Neuron (in vitro differentiated cells): ENCODE measurements at regions not wholly inside any gene's neighbourhood (a gene's known extent, or its start where the extent isn't known, plus 50 kb on each side); places are given as distances from the start of the nearest gene placed in this dataset.

Source experiments
- H2AFZ ChIP-seq: one replicate; pipeline ENCODE4 v1.6.1; 2013; ENCODE audit warnings: low read depth, mild to moderate bottlenecking, inconsistent platforms, low read length, moderate library complexity
- H3K27me3 ChIP-seq: one replicate; pipeline ENCODE4 v1.6.1; 2013; ENCODE audit warnings: low read length; ENCODE audit not compliant: insufficient read depth
- H3K36me3 ChIP-seq: one replicate; pipeline ENCODE4 v1.6.1; 2013; ENCODE audit warnings: low read length; ENCODE audit not compliant: insufficient read depth
- H3K4me1 ChIP-seq: one replicate; pipeline ENCODE4 v1.6.1; 2013; ENCODE audit warnings: low read length; ENCODE audit not compliant: insufficient read depth
- H3K4me3 ChIP-seq: 2 replicates; pipeline ENCODE4 v1.5.1; 2013; ENCODE audit warnings: mild to moderate bottlenecking, low read length, moderate library complexity
- H3K9me3 ChIP-seq: one replicate; pipeline ENCODE4 v1.6.1; 2013; ENCODE audit warnings: low read length

GRCh38 chr16:86680162-86680561 is 101.8 kb downstream of the FOXL1 start:
- Histone ChIP-seq H3K9me3 (no peaks in the 10 kb centered on the region), H3K36me3 (no peaks in the 10 kb centered on the region), H2AFZ (no peak overlapping the region), H3K4me1 (no peaks in the 10 kb centered on the region), H3K27me3 (peaks cover 4% of the 10 kb centered on the region), H3K4me3 (no peak overlapping the region)

GRCh38 chr16:86680661-86681030 is 102.3 kb downstream of the FOXL1 start:
- Histone ChIP-seq H2AFZ (no peak overlapping the region), H3K9me3 (no peaks in the 10 kb centered on the region), H3K4me3 (no peak overlapping the region), H3K27me3 (peaks cover 4% of the 10 kb centered on the region), H3K4me1 (no peaks in the 10 kb centered on the region), H3K36me3 (no peaks in the 10 kb centered on the region)

- Histone ChIP-seq H2AFZ (no peak overlapping the region), H3K4me1 (no peaks in the 10 kb centered on the region), H3K9me3 (no peaks in the 10 kb centered on the region), H3K27me3 (peaks cover 4% of the 10 kb centered on the region), H3K4me3 (no peak overlapping the region), H3K36me3 (no peaks in the 10 kb centered on the region)
Measured at GRCh38 chr16:86681031-86681756, 102.8 kb downstream of the FOXL1 start.

GRCh38 chr16:86681757-86682106 is 103.4 kb downstream of the FOXL1 start:
- Histone ChIP-seq H3K36me3 (no peaks in the 10 kb centered on the region), H3K4me3 (no peak overlapping the region), H3K9me3 (no peaks in the 10 kb centered on the region), H3K27me3 (peaks cover 2% of the 10 kb centered on the region), H3K4me1 (no peaks in the 10 kb centered on the region), H2AFZ (no peak overlapping the region)

GRCh38 chr16:86682219-86682904 is 104.0 kb downstream of the FOXL1 start:
- H3K9me3 ChIP-seq: no peaks in the 10 kb centered on the region
- no peaks in the 10 kb centered on the region for H3K36me3 ChIP-seq
- no peaks in the 10 kb centered on the region for H3K4me1 ChIP-seq
- no peak overlapping the region for H3K4me3 ChIP-seq
- no peak overlapping the region for H2AFZ ChIP-seq
- H3K27me3 ChIP-seq: peaks cover 2% of the 10 kb centered on the region

GRCh38 chr16:86683441-86684194 is 105.3 kb downstream of the FOXL1 start:
- Histone ChIP-seq H3K36me3 (no peaks in the 10 kb centered on the region), H2AFZ (no peak overlapping the region), H3K27me3 (peaks cover 2% of the 10 kb centered on the region), H3K4me1 (no peaks in the 10 kb centered on the region), H3K9me3 (no peaks in the 10 kb centered on the region), H3K4me3 (no peak overlapping the region)

GRCh38 chr16:86685076-86685475 is 106.7 kb downstream of the FOXL1 start:
- Histone ChIP-seq H3K4me3 (no peak overlapping the region), H3K9me3 (no peaks in the 10 kb centered on the region), H3K36me3 (no peaks in the 10 kb centered on the region)

GRCh38 chr16:86690970-86691369 is 112.6 kb downstream of the FOXL1 start:
- Histone ChIP-seq H3K27me3 (no peaks in the 10 kb centered on the region), H3K9me3 (no peaks in the 10 kb centered on the region), H3K4me3 (no peak overlapping the region), H2AFZ (no peak overlapping the region), H3K36me3 (no peaks in the 10 kb centered on the region), H3K4me1 (no peaks in the 10 kb centered on the region)

More at GRCh38 chr16:86685076-86685475, 106.7 kb downstream of the FOXL1 start:
- Histone ChIP-seq H2AFZ (no peak overlapping the region), H3K27me3 (peaks cover 2% of the 10 kb centered on the region), H3K4me1 (no peaks in the 10 kb centered on the region)

- no peaks in the 10 kb centered on the region for H3K27me3 ChIP-seq
- H3K36me3 ChIP-seq: no peaks in the 10 kb centered on the region
- H2AFZ ChIP-seq: no peak overlapping the region
- no peaks in the 10 kb centered on the region for H3K4me1 ChIP-seq
- no peaks in the 10 kb centered on the region for H3K9me3 ChIP-seq
- no peak overlapping the region for H3K4me3 ChIP-seq
Measured at GRCh38 chr16:86692426-86692825, 114.1 kb downstream of the FOXL1 start.

GRCh38 chr16:86693033-86693432 is 114.7 kb downstream of the FOXL1 start:
- Histone ChIP-seq H2AFZ (no peak overlapping the region), H3K27me3 (no peaks in the 10 kb centered on the region), H3K36me3 (no peaks in the 10 kb centered on the region), H3K9me3 (no peaks in the 10 kb centered on the region), H3K4me1 (no peaks in the 10 kb centered on the region), H3K4me3 (no peak overlapping the region)

GRCh38 chr16:86697715-86698114 is 119.4 kb downstream of the FOXL1 start:
- Histone ChIP-seq H3K36me3 (no peaks in the 10 kb centered on the region), H3K4me1 (no peaks in the 10 kb centered on the region), H2AFZ (no peak overlapping the region), H3K4me3 (no peak overlapping the region), H3K27me3 (no peaks in the 10 kb centered on the region), H3K9me3 (no peaks in the 10 kb centered on the region)

GRCh38 chr16:86700046-86700945 is 121.9 kb downstream of the FOXL1 start:
- Histone ChIP-seq H2AFZ (no peak overlapping the region), H3K36me3 (no peaks in the 10 kb centered on the region), H3K27me3 (no peaks in the 10 kb centered on the region), H3K4me3 (no peak overlapping the region), H3K9me3 (no peaks in the 10 kb centered on the region), H3K4me1 (no peaks in the 10 kb centered on the region)
